T47D (cell line): ENCODE measurements at regions not wholly inside any gene's neighbourhood (a gene's known extent, or its start where the extent isn't known, plus 50 kb on each side); places are given as distances from the start of the nearest gene placed in this dataset.
"Not testable (repeated sequence)": the region's sequence is repeated elsewhere in the genome, so short reads cannot be mapped to it uniquely, and the experiment has no call there.

Source experiments
- DNase-seq, 2 experiments: peaks; one replicate each; pipeline versions ENCODE4 v3.0.0 to v3.0.0-alpha.2; 2011 to 2012; ENCODE audit warnings: low read depth in 1 of 2, low spot score in 1 of 2
- JUND ChIP-seq: IDR thresholded peaks from 2 replicates; pipeline ENCODE4 v1.6.1; 2012; ENCODE audit warnings: low read depth
- in situ Hi-C: cut with HindIII; loops from 2 replicates; pipeline ENCODE4 v1.10.0; 2016; ENCODE audit warnings: low sequenced_read_pairs, low pct_unique_long_range_greater_than_20kb

- no peak for DNase-seq
- in situ Hi-C loops = no loop called here
- TF ChIP-seq JUND = no peak
Observed at GRCh38 chr3:150324245-150324644, 83.9 kb upstream of the TSC22D2 start.

GRCh38 chr3:150323770-150324169 is 84.3 kb upstream of the TSC22D2 start:
- no peak for DNase-seq
- TF ChIP-seq JUND = no peak
- in situ Hi-C loops = no loop called here

GRCh38 chr3:150323091-150323490 is 85.0 kb upstream of the TSC22D2 start:
- DNase-seq, in situ Hi-C loops: not testable (repeated sequence)

- DNase-seq, in situ Hi-C loops: not testable (repeated sequence)
Observed at GRCh38 chr3:150320971-150321370, 87.1 kb upstream of the TSC22D2 start.

GRCh38 chr3:150319900-150320299 is 88.2 kb upstream of the TSC22D2 start:
- peak in 1 of 2 experiments; percentile 15 for DNase-seq
- in situ Hi-C loops = no loop called here
- no peak for TF ChIP-seq JUND

- DNase-seq = peak in 1 of 2 experiments; percentile 66
- in situ Hi-C loops = no loop called here
- peak; percentile 44; the same call in 1 of the 2 replicates for TF ChIP-seq JUND
Observed at GRCh38 chr3:150317469-150317868, 90.6 kb upstream of the TSC22D2 start.

- DNase-seq = no peak
- TF ChIP-seq JUND = no peak
- in situ Hi-C loops = no loop called here
Observed at GRCh38 chr3:150315721-150316120, 92.4 kb upstream of the TSC22D2 start.

GRCh38 chr3:150314248-150315004 is 93.7 kb upstream of the TSC22D2 start:
- in situ Hi-C loops = no loop called here
- peak; percentile 42 to 74 for DNase-seq
- TF ChIP-seq JUND = no peak

GRCh38 chr3:150312018-150312657 is 96.0 kb upstream of the TSC22D2 start:
- in situ Hi-C loops = no loop called here
- DNase-seq = peak in 1 of 2 experiments; percentile 34
- no peak for TF ChIP-seq JUND

- in situ Hi-C loops = no loop called here
- DNase-seq = no peak
- no peak for TF ChIP-seq JUND
Observed at GRCh38 chr3:150311156-150311555, 96.9 kb upstream of the TSC22D2 start.

GRCh38 chr3:150309557-150309956 is 98.5 kb upstream of the TSC22D2 start:
- in situ Hi-C loops = no loop called here
- no peak for DNase-seq
- no peak for TF ChIP-seq JUND

- TF ChIP-seq JUND = no peak
- no peak for DNase-seq
- in situ Hi-C loops = no loop called here
Observed at GRCh38 chr3:150309257-150309542, 98.9 kb upstream of the TSC22D2 start.

- no peak for TF ChIP-seq JUND
- in situ Hi-C loops = no loop called here
- DNase-seq = no peak
Observed at GRCh38 chr3:150308481-150309256, 99.4 kb upstream of the TSC22D2 start.
